ENCODE measurements at regions not wholly inside any gene's neighbourhood (a gene's known extent, or its start where the extent isn't known, plus 50 kb on each side); places are given as distances from the start of the nearest gene placed in this dataset.

GRCh38 chr6:93048381-93048780, 371.0 kb downstream of the EPHA7 start:
- Histone ChIP-seq H3K27me3 (ENCODE audit: low read depth) (no peaks in the 10 kb centered on the region), H3K27ac (no peak overlapping the region), H3K9me3 (no peaks in the 10 kb centered on the region), H3K4me3 (no peak overlapping the region), H3K4me1 (no peaks in the 10 kb centered on the region), H3K36me3 (no peaks in the 10 kb centered on the region)
- TF ChIP-seq CTCF (IDR thresholded peaks at IDR 0.05), result no peak
- ATAC-seq (no peak), DNase-seq (no peak)
- intact Hi-C loops (cut with DNase I), result no loop called here

GRCh38 chr6:93047033-93047432, 372.3 kb downstream of the EPHA7 start:
- no peak for ATAC-seq
- intact Hi-C loops (cut with DNase I), result no loop called here

GRCh38 chr6:93045156-93045555, 374.2 kb downstream of the EPHA7 start:
- Histone ChIP-seq H3K27me3 (ENCODE audit: low read depth) (no peaks in the 10 kb centered on the region), H3K4me1 (no peaks in the 10 kb centered on the region), H3K36me3 (no peaks in the 10 kb centered on the region), H3K27ac (no peak overlapping the region), H3K4me3 (no peak overlapping the region), H3K9me3 (no peaks in the 10 kb centered on the region)
- ATAC-seq (no peak), DNase-seq (no peak)
- no peak for TF ChIP-seq CTCF (IDR thresholded peaks at IDR 0.05)
- intact Hi-C loops (cut with DNase I), result no loop called here

More at GRCh38 chr6:93047033-93047432, 372.3 kb downstream of the EPHA7 start:
- H3K9me3 ChIP-seq, result no peaks in the 10 kb centered on the region
- no peak overlapping the region for H3K27ac ChIP-seq
- no peak for TF ChIP-seq CTCF (IDR thresholded peaks at IDR 0.05)
- H3K36me3 ChIP-seq, result no peaks in the 10 kb centered on the region
- H3K4me1 ChIP-seq, result no peaks in the 10 kb centered on the region
- DNase-seq, result no peak
- H3K4me3 ChIP-seq, result no peak overlapping the region
- H3K27me3 ChIP-seq (ENCODE audit: low read depth), result no peaks in the 10 kb centered on the region

GRCh38 chr6:93040375-93040774, 379.0 kb downstream of the EPHA7 start:
- Histone ChIP-seq H3K4me3 (no peak overlapping the region), H3K36me3 (no peaks in the 10 kb centered on the region), H3K27me3 (ENCODE audit: low read depth) (no peaks in the 10 kb centered on the region), H3K27ac (no peak overlapping the region), H3K9me3 (peaks cover 12% of the 10 kb centered on the region), H3K4me1 (no peaks in the 10 kb centered on the region)
- DNase-seq (no peak), ATAC-seq (no peak)
- no peak for TF ChIP-seq CTCF (IDR thresholded peaks at IDR 0.05)
- intact Hi-C loops (cut with DNase I), result no loop called here

- ATAC-seq, result no peak
- TF ChIP-seq CTCF (IDR thresholded peaks at IDR 0.05), result no peak
- Histone ChIP-seq H3K4me3 (no peak overlapping the region), H3K27me3 (ENCODE audit: low read depth) (no peaks in the 10 kb centered on the region), H3K27ac (no peak overlapping the region), H3K4me1 (no peaks in the 10 kb centered on the region), H3K36me3 (no peaks in the 10 kb centered on the region), H3K9me3 (peaks cover 12% of the 10 kb centered on the region)
- intact Hi-C loops (cut with DNase I), result no loop called here
- DNase-seq, result no peak
These were observed 382.5 kb downstream of the EPHA7 start for GRCh38 chr6:93036835-93037234.

- Histone ChIP-seq H3K27ac (no peak overlapping the region), H3K4me1 (no peaks in the 10 kb centered on the region), H3K9me3 (peaks cover 12% of the 10 kb centered on the region), H3K36me3 (no peaks in the 10 kb centered on the region), H3K4me3 (no peak overlapping the region), H3K27me3 (ENCODE audit: low read depth) (no peaks in the 10 kb centered on the region)
- no peak for DNase-seq
- no peak for TF ChIP-seq CTCF (IDR thresholded peaks at IDR 0.05)
- ATAC-seq, result no peak
- intact Hi-C loops (cut with DNase I), result no loop called here
These were observed 383.6 kb downstream of the EPHA7 start for GRCh38 chr6:93035756-93036155.

Measured in lower lobe of right lung (tissue), 2 donors.